H1 (cell line): ENCODE measurements at regions not wholly inside any gene's neighbourhood (a gene's known extent, or its start where the extent isn't known, plus 50 kb on each side); places are given as distances from the start of the nearest gene placed in this dataset.

Experiments used
- CTCF ChIA-PET: fragments of 300-600 bp; sonication (Branson Sonifier 250); formaldehyde crosslinking; loops from one replicate; lab custom pipeline; 2021; ENCODE audit not compliant: partially characterized antibody; lab: Charles Lee
- POLR2A ChIA-PET: fragments of 300-600 bp; sonication (Branson Sonifier 250); formaldehyde crosslinking; loops from one replicate; lab custom pipeline; 2021; ENCODE audit warnings: inconsistent platforms; ENCODE audit not compliant: partially characterized antibody; lab: Charles Lee
- DNase-seq, 2 experiments: peaks; one replicate each; pipeline versions ENCODE4 v3.0.0 to v3.0.0-alpha.2; 2010 to 2022; ENCODE audit warnings: low spot score in 2 of 2, low read depth in 1 of 2, mixed read lengths in 1 of 2
- FAIRE-seq: peaks from 2 replicates; lab custom pipeline; 2011; peaks lifted over from hg19 to GRCh38; lab: Jason Lieb, UNC
- H2AFZ ChIP-seq: 2 replicates; pipeline ENCODE4 v1.8.1; 2012; ENCODE audit warnings: low read length, inconsistent platforms
- H2AK5ac ChIP-seq: 2 replicates; pipeline ENCODE4 v1.6.1; 2013; ENCODE audit warnings: low read depth, low read length
- H2BK120ac ChIP-seq: replicated peaks from 2 replicates; pipeline ENCODE3; 2013; ENCODE audit warnings: low read depth, low read length, inconsistent platforms
- H2BK12ac ChIP-seq: 2 replicates; pipeline ENCODE4 v1.6.1; 2013; ENCODE audit warnings: low read depth, low read length
- H2BK15ac ChIP-seq: 2 replicates; pipeline ENCODE4 v1.6.1; 2013; ENCODE audit warnings: low read length
- H2BK20ac ChIP-seq: 2 replicates; pipeline ENCODE4 v1.6.1; 2013; ENCODE audit warnings: low read length
- H2BK5ac ChIP-seq: 2 replicates; pipeline ENCODE4 v1.6.1; 2013; ENCODE audit warnings: low read depth, low read length
- H3K14ac ChIP-seq: 2 replicates; pipeline ENCODE4 v1.6.1; 2013; ENCODE audit warnings: inconsistent platforms; ENCODE audit not compliant: insufficient read length
- H3K18ac ChIP-seq: 2 replicates; pipeline ENCODE4 v1.6.1; 2013; ENCODE audit warnings: low read length; ENCODE audit errors: extremely low read depth
- H3K23ac ChIP-seq: 2 replicates; pipeline ENCODE4 v1.6.1; 2013; ENCODE audit warnings: inconsistent platforms; ENCODE audit not compliant: insufficient read length
- H3K23me2 ChIP-seq: 2 replicates; pipeline ENCODE4 v1.6.1; 2013; ENCODE audit warnings: low read depth, low read length
- H3K27ac ChIP-seq: 2 replicates; pipeline ENCODE4 v1.6.1; 2011; ENCODE audit warnings: low read depth, low read length, inconsistent platforms
- H3K27me3 ChIP-seq, 4 experiments: replicated peaks in 1 of 4; 1 replicate in 1 of 4; 2 replicates in 3 of 4; pipeline versions ENCODE4 v1.6.1 to v1.8.1; 2011 to 2013; ENCODE audit warnings: low read length in 3 of 4, mild to moderate bottlenecking in 3 of 4, inconsistent platforms in 2 of 4, mixed read lengths in 2 of 4, moderate library complexity in 1 of 4; ENCODE audit not compliant: control insufficient read depth in 3 of 4, insufficient read depth in 3 of 4; ENCODE audit errors: extremely low read depth in 1 of 4
- H3K36me3 ChIP-seq, 4 experiments: 2 replicates each; pipeline versions ENCODE4 v1.6.1 to v1.8.1; 2011 to 2013; ENCODE audit warnings: mild to moderate bottlenecking in 4 of 4, low read length in 3 of 4, moderate library complexity in 2 of 4, control low read depth in 1 of 4, inconsistent platforms in 1 of 4; ENCODE audit not compliant: insufficient read depth in 4 of 4, control insufficient read depth in 2 of 4
- H3K4ac ChIP-seq: replicated peaks from 2 replicates; pipeline ENCODE3; 2013; ENCODE audit warnings: low read length, low read depth, mixed read lengths, inconsistent platforms; ENCODE audit not compliant: insufficient read length
- H3K4me1 ChIP-seq, 4 experiments: replicated peaks in 1 of 4; 1 replicate in 1 of 4; 2 replicates in 3 of 4; pipeline versions ENCODE4 v1.6.1 to v1.8.1; 2011 to 2013; ENCODE audit warnings: low read length in 3 of 4, inconsistent platforms in 2 of 4, mixed read lengths in 1 of 4; ENCODE audit not compliant: insufficient read depth in 4 of 4, control insufficient read depth in 3 of 4
- H3K4me2 ChIP-seq, 2 experiments: 2 replicates each; pipeline versions ENCODE4 v1.6.1 to v1.8.1; 2011 to 2013; ENCODE audit warnings: low read depth in 2 of 2, low read length in 2 of 2, control low read depth in 1 of 2, inconsistent platforms in 1 of 2, mild to moderate bottlenecking in 1 of 2; ENCODE audit not compliant: insufficient read depth in 1 of 2
- H3K4me3 ChIP-seq, 4 experiments: fragments of 200-600, 300-600 bp in 1 of 4; sonication (generic), shearing (Covaris generic), sonication (Bioruptor Twin) in 1 of 4; 2 replicates each; pipeline versions ENCODE4 v1.5.1 to v1.8.1; 2011 to 2016; ENCODE audit warnings: low read length in 4 of 4, low read depth in 3 of 4, control low read depth in 2 of 4, inconsistent platforms in 2 of 4, mild to moderate bottlenecking in 2 of 4, mixed read lengths in 1 of 4, moderate library complexity in 1 of 4; ENCODE audit not compliant: insufficient read depth in 2 of 4; ENCODE audit errors: extremely low read depth in 1 of 4
- H3K56ac ChIP-seq: replicated peaks from 2 replicates; pipeline ENCODE3; 2013; ENCODE audit warnings: low read depth, mild to moderate bottlenecking, mixed read lengths, low read length, inconsistent platforms; ENCODE audit not compliant: insufficient read length
- H3K79me1 ChIP-seq: 2 replicates; pipeline ENCODE4 v1.6.1; 2013; ENCODE audit warnings: low read depth, low read length, control low read depth
- H3K79me2 ChIP-seq, 2 experiments: 2 replicates each; pipeline versions ENCODE4 v1.6.1 to v1.8.1; 2012 to 2013; ENCODE audit warnings: low read length in 2 of 2, mild to moderate bottlenecking in 2 of 2, inconsistent platforms in 1 of 2; ENCODE audit not compliant: insufficient read depth in 2 of 2, control insufficient read depth in 1 of 2
- H3K9ac ChIP-seq, 4 experiments: replicated peaks in 1 of 4; 1 replicate in 1 of 4; 2 replicates in 3 of 4; pipeline versions ENCODE4 v1.6.1 to v1.8.1; 2011 to 2013; ENCODE audit warnings: low read depth in 3 of 4, low read length in 3 of 4, control low read depth in 2 of 4, mild to moderate bottlenecking in 2 of 4, moderate library complexity in 2 of 4, inconsistent platforms in 1 of 4; ENCODE audit errors: extremely low read depth in 1 of 4
- H3K9me3 ChIP-seq, 2 experiments: 2 replicates each; pipeline versions ENCODE4 v1.6.1 to v1.8.1; 2012 to 2013; ENCODE audit warnings: mild to moderate bottlenecking in 2 of 2, moderate library complexity in 2 of 2, control low read depth in 1 of 2, inconsistent platforms in 1 of 2, low read depth in 1 of 2, low read length in 1 of 2, mixed read lengths in 1 of 2; ENCODE audit not compliant: insufficient read depth in 2 of 2
- H4K20me1 ChIP-seq, 2 experiments: replicated peaks in 1 of 2; 2 replicates each; pipeline versions ENCODE3 to v1.8.1; 2011 to 2013; ENCODE audit warnings: inconsistent platforms in 2 of 2, low read length in 2 of 2, mild to moderate bottlenecking in 1 of 2; ENCODE audit not compliant: insufficient read depth in 2 of 2, control insufficient read depth in 1 of 2
- H4K5ac ChIP-seq: 2 replicates; pipeline ENCODE4 v1.6.1; 2013; ENCODE audit warnings: low read length, low read depth, mixed read lengths, inconsistent platforms; ENCODE audit not compliant: insufficient read length
- H4K8ac ChIP-seq: 2 replicates; pipeline ENCODE4 v1.8.0; 2013; ENCODE audit warnings: mild to moderate bottlenecking, moderate library complexity, low read length, inconsistent platforms; ENCODE audit not compliant: insufficient read depth; ENCODE audit errors: extremely low read depth
- H4K91ac ChIP-seq: replicated peaks from 2 replicates; pipeline ENCODE3; 2013; ENCODE audit warnings: low read length, mixed read lengths, inconsistent platforms; ENCODE audit not compliant: insufficient read length
- BACH1 ChIP-seq: IDR thresholded peaks from 2 replicates; pipeline ENCODE4 v1.6.1; 2012; ENCODE audit warnings: low read length, improper control_type of control experiment
- CEBPB ChIP-seq: IDR thresholded peaks from 2 replicates; pipeline ENCODE4 v1.6.1; 2012; ENCODE audit warnings: low read depth, low read length
- CREB1 ChIP-seq: IDR thresholded peaks from 2 replicates; pipeline ENCODE4 v1.6.1; 2012; ENCODE audit warnings: inconsistent platforms
- CTCF ChIP-seq, 3 experiments: IDR thresholded peaks; 1 replicate in 2 of 3; 2 replicates in 1 of 3; pipeline versions ENCODE4 v1.5.1 to v1.6.1; 2011; ENCODE audit warnings: low read length in 3 of 3, mild to moderate bottlenecking in 3 of 3, inconsistent platforms in 2 of 3, low read depth in 1 of 3, moderate library complexity in 1 of 3; ENCODE audit not compliant: insufficient read depth in 1 of 3; ENCODE audit errors: control extremely low read depth in 1 of 3
- JUN ChIP-seq: IDR thresholded peaks from 2 replicates; pipeline ENCODE4 v1.6.1; 2011; ENCODE audit warnings: low read depth, mild to moderate bottlenecking, improper control_type of control experiment, low read length
- KDM4A ChIP-seq: IDR thresholded peaks from one replicate; pipeline ENCODE4 v1.7.1; 2012; ENCODE audit warnings: low read depth, mild to moderate bottlenecking, moderate library complexity, low read length, inconsistent platforms; ENCODE audit not compliant: severe bottlenecking
- WGBS, 2 experiments: shearing (Covaris generic) in 1 of 2; methylation state at CpG; one replicate each; pipeline versions ENCODE4 v1.1.6 to v1.1.7; 2013 to 2015; ENCODE audit warnings: low lambda C conversion rate in 2 of 2, mixed read lengths in 2 of 2, inconsistent platforms in 1 of 2, low coverage in 1 of 2, missing lambda C conversion rate in 1 of 2; ENCODE audit not compliant: insufficient replicate concordance in 2 of 2, insufficient coverage in 1 of 2, insufficient read length in 1 of 2; ENCODE audit errors: extremely low coverage in 1 of 2, missing lambda C conversion rate in 1 of 2; 5-methylcytosine and 5-hydroxymethylcytosine counted together

DNA sequence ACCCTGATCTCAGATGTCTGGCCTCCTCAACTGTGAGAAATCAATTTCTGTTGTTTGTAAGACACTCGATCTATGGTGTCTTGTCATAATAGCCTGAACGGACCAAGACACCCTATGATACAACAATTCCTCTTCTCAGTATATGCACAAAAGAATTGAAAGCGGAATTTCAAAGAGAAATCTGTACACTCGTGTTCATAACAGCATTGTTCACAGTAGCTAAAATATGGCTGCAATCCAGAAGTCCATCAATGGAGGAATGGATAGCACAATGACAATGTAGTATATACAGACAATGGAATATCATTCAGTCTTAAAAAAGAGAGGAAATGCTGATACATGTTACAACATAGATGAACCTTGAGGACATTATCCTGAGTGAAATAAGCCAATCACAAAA lies 354.6 kb downstream of the SFMBT2 start:
- Histone ChIP-seq H3K18ac (no peak overlapping the region), H3K79me1 (no peaks in the 10 kb centered on the region), H3K36me3 (no peaks in the 10 kb centered on the region), H3K14ac (no peak overlapping the region), H2AFZ (no peak overlapping the region), H3K9ac (no peak overlapping the region), H4K91ac (no peak overlapping the region), H3K4me2 (no peak overlapping the region), H3K23ac (no peak overlapping the region), H2BK15ac (no peak overlapping the region), H3K27me3 (no peaks in the 10 kb centered on the region), H4K5ac (no peak overlapping the region), H4K8ac (no peak overlapping the region), H3K56ac (no peak overlapping the region), H3K9me3 (no peaks in the 10 kb centered on the region), H3K4me1 (peaks cover 0 to 3% (median 0%) of the 10 kb centered on the region in 4 experiments; a peak in 1 of 7 replicates), H2BK120ac (no peak overlapping the region), H3K23me2 (no peaks in the 10 kb centered on the region; the same call in 1 of the 2 replicates), H2BK5ac (no peak overlapping the region), H3K4me3 (no peak overlapping the region), H3K4ac (no peak overlapping the region), H3K79me2 (no peaks in the 10 kb centered on the region), H4K20me1 (no peaks in the 10 kb centered on the region), H2AK5ac (no peak overlapping the region), H2BK12ac (no peak overlapping the region), H2BK20ac (no peak overlapping the region), H3K27ac (no peak overlapping the region)
- FAIRE-seq (no peak), DNase-seq (no peak)
- ChIA-PET CTCF (interaction anchor here (0.9 kb wide), 1 partner anchor 12 kb away, joined by 4 read pairs; no protein-coding TSS in a partner anchor), POLR2A (no interaction called here)
- WGBS, 2 experiments = 96% methylated on average over 4 of the region's 4 CpGs; no CpG with 5 or more reads in 1 of the 2 experiments
- TF ChIP-seq CREB1 = no peak
- no peak for TF ChIP-seq CEBPB
- no peak for TF ChIP-seq JUN
- TF ChIP-seq CTCF (IDR thresholded peaks at IDR 0.05; ENCODE audit: control extremely low read depth in 1 of 3, insufficient read depth in 1 of 3, low read depth in 1 of 3, low read length in 3 of 3) = no peak
- TF ChIP-seq KDM4A = no peak
- no peak for TF ChIP-seq BACH1
